ENCODE measurements at regions not wholly inside any gene's neighbourhood (a gene's known extent, or its start where the extent isn't known, plus 50 kb on each side); places are given as distances from the start of the nearest gene placed in this dataset.

DNA sequence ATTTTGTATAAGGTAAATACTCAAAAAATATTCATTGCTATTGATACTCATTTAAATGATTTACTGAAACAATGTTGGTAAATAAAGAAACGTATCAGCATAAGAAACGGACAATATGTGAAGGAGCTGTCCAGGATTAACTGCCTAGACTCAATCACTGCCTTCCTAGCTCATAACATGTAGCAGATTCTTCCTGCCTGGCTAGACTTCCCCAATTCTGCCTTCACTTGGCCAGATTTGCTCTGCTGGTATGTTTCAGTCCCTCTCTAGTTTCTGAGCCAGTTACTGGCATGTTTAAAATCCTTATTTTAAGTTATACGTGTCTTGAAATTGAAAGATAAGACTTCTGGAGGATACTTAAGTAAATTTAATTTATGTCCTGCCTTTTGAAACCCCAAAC, 740.3 kb downstream of the CENPC start:
- intact Hi-C loops (cut with DNase I; ENCODE audit: low total_unique reads): no loop called here
- Histone ChIP-seq H3K27me3 (replicated peaks in 1 of 7) (no peaks in the 10 kb centered on the region), H3K4me1 (no peaks in the 10 kb centered on the region), H3K27ac (no peak overlapping the region), H3K4me3 (no peak overlapping the region), H3K9me3 (peaks cover 0 to 10% (median 0%) of the 10 kb centered on the region in 8 donors), H3K36me3 (no peaks in the 10 kb centered on the region)
- no peak for DNase-seq
- 48 to 66% (median 53%) methylated on average over 3 of the region's 3 CpGs for WGBS, 5 donors
- TF ChIP-seq POLR2A (IDR thresholded peaks at IDR 0.05) (no peak), POLR2AphosphoS5 (IDR thresholded peaks at IDR 0.05) (no peak)
- TF ChIP-seq, protein P1, sequence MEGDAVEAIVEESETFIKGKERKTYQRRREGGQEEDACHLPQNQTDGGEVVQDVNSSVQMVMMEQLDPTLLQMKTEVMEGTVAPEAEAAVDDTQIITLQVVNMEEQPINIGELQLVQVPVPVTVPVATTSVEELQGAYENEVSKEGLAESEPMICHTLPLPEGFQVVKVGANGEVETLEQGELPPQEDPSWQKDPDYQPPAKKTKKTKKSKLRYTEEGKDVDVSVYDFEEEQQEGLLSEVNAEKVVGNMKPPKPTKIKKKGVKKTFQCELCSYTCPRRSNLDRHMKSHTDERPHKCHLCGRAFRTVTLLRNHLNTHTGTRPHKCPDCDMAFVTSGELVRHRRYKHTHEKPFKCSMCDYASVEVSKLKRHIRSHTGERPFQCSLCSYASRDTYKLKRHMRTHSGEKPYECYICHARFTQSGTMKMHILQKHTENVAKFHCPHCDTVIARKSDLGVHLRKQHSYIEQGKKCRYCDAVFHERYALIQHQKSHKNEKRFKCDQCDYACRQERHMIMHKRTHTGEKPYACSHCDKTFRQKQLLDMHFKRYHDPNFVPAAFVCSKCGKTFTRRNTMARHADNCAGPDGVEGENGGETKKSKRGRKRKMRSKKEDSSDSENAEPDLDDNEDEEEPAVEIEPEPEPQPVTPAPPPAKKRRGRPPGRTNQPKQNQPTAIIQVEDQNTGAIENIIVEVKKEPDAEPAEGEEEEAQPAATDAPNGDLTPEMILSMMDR (IDR thresholded peaks at IDR 0.05 in 8 of 11, conservative IDR thresholded peaks at IDR 0.05 in 3 of 11): no peak

DNA sequence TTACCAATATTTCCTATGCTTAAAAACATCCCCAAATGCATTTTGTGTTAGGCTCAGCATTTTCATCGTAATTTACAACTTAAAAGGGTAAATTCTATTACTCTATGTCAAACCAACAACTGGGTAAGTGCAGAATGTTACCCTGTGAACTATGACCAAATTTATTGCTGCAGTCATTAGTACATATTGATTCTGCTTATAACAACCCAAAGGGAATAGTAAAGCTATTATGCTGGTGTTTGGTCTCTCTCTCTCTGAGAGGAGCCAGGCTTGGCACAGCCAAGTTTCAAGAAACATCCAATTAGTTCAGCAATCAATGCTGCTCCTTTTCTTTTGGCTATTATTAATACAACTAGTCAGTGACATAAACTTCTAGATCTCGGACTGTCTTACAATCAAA, 747.7 kb downstream of the CENPC start:
- Histone ChIP-seq H3K4me3 (no peak overlapping the region), H3K27me3 (replicated peaks in 1 of 7) (no peaks in the 10 kb centered on the region), H3K27ac (no peak overlapping the region), H3K9me3 (peaks cover 0 to 10% (median 0%) of the 10 kb centered on the region in 8 donors), H3K4me1 (no peaks in the 10 kb centered on the region), H3K36me3 (no peaks in the 10 kb centered on the region)
- TF ChIP-seq POLR2AphosphoS5 (IDR thresholded peaks at IDR 0.05) (no peak), POLR2A (IDR thresholded peaks at IDR 0.05) (no peak)
- TF ChIP-seq, protein P1 (IDR thresholded peaks at IDR 0.05 in 8 of 11, conservative IDR thresholded peaks at IDR 0.05 in 3 of 11): no peak
- 76 to 85% (median 80%) methylated on average over 2 of the region's 2 CpGs for WGBS, 5 donors
- intact Hi-C loops (cut with DNase I; ENCODE audit: low total_unique reads): no loop called here
- no peak for DNase-seq

DNA sequence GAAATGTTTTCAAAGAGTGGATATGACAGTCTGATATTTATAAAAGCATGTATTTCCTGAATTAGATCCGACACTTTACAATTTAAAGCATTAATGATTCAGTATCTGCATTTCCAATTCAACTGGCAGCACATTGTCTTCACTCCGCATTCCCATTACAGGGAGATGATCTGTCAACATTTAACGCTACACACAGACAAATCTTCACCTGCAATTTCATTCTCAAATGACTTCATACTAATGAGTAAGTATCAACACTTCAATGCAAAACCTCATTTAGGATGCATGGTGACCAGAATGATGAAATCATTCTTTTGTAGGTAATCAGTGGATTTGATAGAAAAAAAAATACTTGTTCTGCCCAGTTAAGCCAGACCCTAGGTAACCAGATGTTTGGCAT, 749.6 kb downstream of the CENPC start:
- TF ChIP-seq, protein P1 (IDR thresholded peaks at IDR 0.05 in 8 of 11, conservative IDR thresholded peaks at IDR 0.05 in 3 of 11): no peak
- TF ChIP-seq POLR2A (IDR thresholded peaks at IDR 0.05) (no peak), POLR2AphosphoS5 (IDR thresholded peaks at IDR 0.05) (no peak)
- no peaks in the 10 kb centered on the region for H3K27me3 ChIP-seq (replicated peaks in 1 of 7)
- WGBS, 5 donors: 81 to 93% (median 84%) methylated on average over 3 of the region's 3 CpGs

DNA sequence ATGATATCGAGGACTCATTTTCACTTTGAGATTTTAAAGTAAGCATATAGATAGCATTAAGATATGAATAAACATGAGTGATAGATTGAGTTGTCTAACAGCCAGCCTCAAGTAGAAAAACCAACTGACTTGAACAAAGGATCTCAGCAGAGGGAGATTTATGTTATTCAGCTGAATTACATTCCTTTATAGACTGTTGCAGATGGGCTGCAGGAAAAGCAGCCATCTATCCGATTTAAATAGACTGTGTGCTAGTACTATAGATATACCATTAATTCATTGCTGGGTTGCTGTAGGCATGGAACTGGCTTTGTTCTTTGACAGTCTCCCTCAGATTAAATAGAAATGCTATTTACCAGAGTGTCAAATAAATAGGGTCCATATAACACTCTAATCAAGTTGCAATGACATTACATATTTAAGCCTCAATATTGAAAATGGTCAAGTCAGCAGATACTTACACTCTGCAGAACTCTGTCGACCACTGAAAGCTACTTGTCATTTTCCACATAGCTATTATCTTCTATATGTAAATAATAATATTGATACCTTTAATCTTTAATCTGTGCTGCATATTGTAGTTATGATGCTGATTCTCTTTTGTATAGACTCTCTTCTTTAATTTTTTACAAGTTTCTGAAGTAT, 750.8 kb downstream of the CENPC start:
- H3K4me1 ChIP-seq: no peaks in the 10 kb centered on the region
- WGBS, 5 donors: 72 to 88% (median 79%) methylated on average over 3 of the region's 3 CpGs
- no peak for DNase-seq
- TF ChIP-seq, protein P1 (IDR thresholded peaks at IDR 0.05 in 8 of 11, conservative IDR thresholded peaks at IDR 0.05 in 3 of 11): no peak
- TF ChIP-seq POLR2AphosphoS5 (IDR thresholded peaks at IDR 0.05) (no peak), POLR2A (IDR thresholded peaks at IDR 0.05) (no peak)
- no peaks in the 10 kb centered on the region for H3K36me3 ChIP-seq
- intact Hi-C loops (cut with DNase I; ENCODE audit: low total_unique reads): no loop called here
- H3K9me3 ChIP-seq: no peaks in the 10 kb centered on the region
- no peak overlapping the region for H3K4me3 ChIP-seq
- H3K27me3 ChIP-seq (replicated peaks in 1 of 7): no peaks in the 10 kb centered on the region
- no peak overlapping the region for H3K27ac ChIP-seq

More for the DNA sequence above, 749.6 kb downstream of the CENPC start:
- DNase-seq: no peak
- Histone ChIP-seq H3K4me1 (no peaks in the 10 kb centered on the region), H3K9me3 (no peaks in the 10 kb centered on the region), H3K4me3 (no peak overlapping the region), H3K36me3 (no peaks in the 10 kb centered on the region), H3K27ac (no peak overlapping the region)
- intact Hi-C loops (cut with DNase I; ENCODE audit: low total_unique reads): no loop called here
